ENCODE measurements at regions not wholly inside any gene's neighbourhood (a gene's known extent, or its start where the extent isn't known, plus 50 kb on each side); places are given as distances from the start of the nearest gene placed in this dataset.

DNA sequence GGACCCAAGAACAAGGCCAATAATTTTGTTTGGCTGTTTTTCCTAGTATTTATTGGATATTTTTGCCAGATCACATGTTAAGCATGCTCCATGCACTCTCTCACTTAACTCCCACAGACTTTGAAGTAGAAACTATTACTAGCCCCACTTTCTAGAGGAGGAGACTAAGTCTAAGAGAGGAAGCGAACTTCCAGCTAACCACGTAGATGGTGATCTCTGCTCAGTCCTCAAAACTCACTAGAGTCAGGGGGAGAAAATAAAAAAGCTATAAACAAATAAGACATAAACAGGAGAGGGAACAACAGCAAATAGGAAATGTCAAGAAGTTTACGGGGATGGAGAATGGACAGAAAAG lies 481.0 kb upstream of the PROK2 start:
- Histone ChIP-seq H3K9ac (ENCODE audit: low read length) (no peak overlapping the region), H3K9me3 (ENCODE audit: insufficient read depth, low read length) (no peaks in the 10 kb centered on the region), H3K9me2 (replicated peaks; ENCODE audit: insufficient read depth, low read length) (no peaks in the 10 kb centered on the region), H3K79me2 (ENCODE audit: insufficient read depth, low read length) (no peaks in the 10 kb centered on the region), H2AFZ (ENCODE audit: low read depth, low read length, severe bottlenecking) (no peak overlapping the region), H3K4me3 (ENCODE audit: insufficient read depth, low read length, poor library complexity, severe bottlenecking) (no peak overlapping the region), H3K27me3 (ENCODE audit: low read length) (no peaks in the 10 kb centered on the region), H4K20me1 (ENCODE audit: low read depth, low read length) (no peaks in the 10 kb centered on the region), H3K27ac (ENCODE audit: low read depth, low read length) (no peak overlapping the region), H3F3A (ENCODE audit: insufficient read depth) (no peaks in the 10 kb centered on the region), H3K4me2 (ENCODE audit: low read depth, low read length, poor library complexity, severe bottlenecking) (no peak overlapping the region), H3K36me3 (ENCODE audit: low read length) (no peaks in the 10 kb centered on the region)
- no peak for TF ChIP-seq EZH2phosphoT487 (conservative IDR thresholded peaks at IDR 0.05; ENCODE audit: low read length)
- TF ChIP-seq, protein P1, sequence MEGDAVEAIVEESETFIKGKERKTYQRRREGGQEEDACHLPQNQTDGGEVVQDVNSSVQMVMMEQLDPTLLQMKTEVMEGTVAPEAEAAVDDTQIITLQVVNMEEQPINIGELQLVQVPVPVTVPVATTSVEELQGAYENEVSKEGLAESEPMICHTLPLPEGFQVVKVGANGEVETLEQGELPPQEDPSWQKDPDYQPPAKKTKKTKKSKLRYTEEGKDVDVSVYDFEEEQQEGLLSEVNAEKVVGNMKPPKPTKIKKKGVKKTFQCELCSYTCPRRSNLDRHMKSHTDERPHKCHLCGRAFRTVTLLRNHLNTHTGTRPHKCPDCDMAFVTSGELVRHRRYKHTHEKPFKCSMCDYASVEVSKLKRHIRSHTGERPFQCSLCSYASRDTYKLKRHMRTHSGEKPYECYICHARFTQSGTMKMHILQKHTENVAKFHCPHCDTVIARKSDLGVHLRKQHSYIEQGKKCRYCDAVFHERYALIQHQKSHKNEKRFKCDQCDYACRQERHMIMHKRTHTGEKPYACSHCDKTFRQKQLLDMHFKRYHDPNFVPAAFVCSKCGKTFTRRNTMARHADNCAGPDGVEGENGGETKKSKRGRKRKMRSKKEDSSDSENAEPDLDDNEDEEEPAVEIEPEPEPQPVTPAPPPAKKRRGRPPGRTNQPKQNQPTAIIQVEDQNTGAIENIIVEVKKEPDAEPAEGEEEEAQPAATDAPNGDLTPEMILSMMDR (IDR thresholded peaks at IDR 0.05; ENCODE audit: insufficient read depth, low read length, poor library complexity, severe bottlenecking) = no peak

DNA sequence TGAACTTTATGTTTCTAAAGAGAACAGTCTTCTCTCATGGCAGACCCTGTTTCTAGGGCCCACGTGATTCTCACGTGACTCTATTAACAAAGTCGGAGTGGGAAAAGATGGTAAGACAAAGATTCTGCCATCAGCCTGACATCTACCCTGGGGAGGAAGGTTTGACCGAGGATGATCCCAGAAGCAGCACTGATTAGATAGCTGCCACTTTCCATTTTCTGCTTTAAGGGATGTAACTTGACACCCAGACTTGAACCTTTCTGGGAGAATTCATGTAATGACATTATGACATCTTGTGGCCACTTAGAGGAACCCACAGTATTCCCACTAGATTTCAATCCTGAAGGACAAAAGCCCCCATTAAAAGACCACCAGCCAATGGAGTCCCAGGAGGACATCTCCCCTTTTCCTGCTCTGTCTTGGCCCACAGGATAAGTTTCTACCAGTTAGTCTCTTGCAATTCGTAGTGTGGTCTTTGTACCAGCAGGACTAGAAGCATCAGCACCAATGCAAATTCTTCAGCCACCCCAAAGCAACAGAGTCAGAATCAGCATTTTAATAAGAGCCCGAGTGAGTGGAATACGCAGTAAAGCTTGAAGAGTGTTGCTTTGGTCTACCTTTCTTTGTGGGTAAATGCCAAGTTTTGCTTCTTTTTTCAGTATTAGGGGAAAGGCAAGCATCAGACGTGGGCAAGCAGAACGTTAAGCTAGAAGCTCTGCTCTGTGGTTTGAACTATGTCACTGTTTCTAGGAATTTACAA lies 480.5 kb upstream of the PROK2 start:
- TF ChIP-seq, protein P1 (IDR thresholded peaks at IDR 0.05; ENCODE audit: insufficient read depth, low read length, poor library complexity, severe bottlenecking) = no peak
- TF ChIP-seq EZH2phosphoT487 (conservative IDR thresholded peaks at IDR 0.05; ENCODE audit: low read length) = no peak
- Histone ChIP-seq H3K79me2 (ENCODE audit: insufficient read depth, low read length) (no peaks in the 10 kb centered on the region), H3F3A (ENCODE audit: insufficient read depth) (no peaks in the 10 kb centered on the region), H3K9me3 (ENCODE audit: insufficient read depth, low read length) (no peaks in the 10 kb centered on the region), H3K9ac (ENCODE audit: low read length) (no peak overlapping the region), H3K4me3 (ENCODE audit: insufficient read depth, low read length, poor library complexity, severe bottlenecking) (no peak overlapping the region), H3K27me3 (ENCODE audit: low read length) (no peaks in the 10 kb centered on the region), H3K36me3 (ENCODE audit: low read length) (no peaks in the 10 kb centered on the region), H4K20me1 (ENCODE audit: low read depth, low read length) (no peaks in the 10 kb centered on the region), H3K4me2 (ENCODE audit: low read depth, low read length, poor library complexity, severe bottlenecking) (no peak overlapping the region), H2AFZ (ENCODE audit: low read depth, low read length, severe bottlenecking) (no peak overlapping the region), H3K27ac (ENCODE audit: low read depth, low read length) (no peak overlapping the region), H3K9me2 (replicated peaks; ENCODE audit: insufficient read depth, low read length) (no peaks in the 10 kb centered on the region)

DNA sequence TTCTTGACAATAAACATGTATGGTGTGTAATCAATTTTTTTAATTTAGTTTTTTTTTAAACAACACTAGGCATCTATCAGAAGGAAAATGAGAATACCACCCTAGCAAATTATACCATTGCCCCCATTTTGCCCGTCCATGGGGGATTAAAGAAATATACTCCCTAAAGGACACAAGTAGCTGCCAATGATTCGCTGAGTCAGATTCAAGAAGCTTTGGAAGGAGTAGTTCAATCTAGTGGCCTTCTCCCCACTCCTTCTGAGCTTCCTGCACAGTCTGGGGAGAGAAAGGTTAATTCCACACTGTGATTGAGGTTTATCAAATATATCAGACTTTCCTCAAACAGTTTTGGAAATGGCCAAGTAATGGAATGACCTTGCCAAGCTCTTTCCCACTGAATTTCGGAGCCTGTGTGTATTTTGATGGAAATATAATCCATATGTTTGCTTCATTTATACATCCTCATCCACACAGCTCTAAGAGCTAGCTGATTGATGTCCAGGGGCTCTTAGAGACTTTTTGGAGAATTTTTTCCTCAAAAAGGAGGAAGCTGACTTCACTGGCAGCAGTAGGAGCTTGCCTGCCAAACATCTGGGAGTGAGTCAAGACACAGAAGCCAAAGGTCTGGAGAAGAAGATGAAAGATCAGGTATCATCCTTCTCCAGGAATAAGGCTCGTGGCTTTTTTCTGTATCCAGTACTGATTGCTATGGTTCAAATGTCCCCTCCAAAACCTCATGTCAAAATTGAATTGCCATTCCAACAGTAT lies 478.5 kb upstream of the PROK2 start:
- Histone ChIP-seq H3K4me2 (ENCODE audit: low read depth, low read length, poor library complexity, severe bottlenecking) (no peak overlapping the region), H3K4me3 (ENCODE audit: insufficient read depth, low read length, poor library complexity, severe bottlenecking) (no peak overlapping the region), H3K36me3 (ENCODE audit: low read length) (no peaks in the 10 kb centered on the region), H3K27ac (ENCODE audit: low read depth, low read length) (no peak overlapping the region), H2AFZ (ENCODE audit: low read depth, low read length, severe bottlenecking) (no peak overlapping the region), H3K79me2 (ENCODE audit: insufficient read depth, low read length) (no peaks in the 10 kb centered on the region), H3K9me2 (replicated peaks; ENCODE audit: insufficient read depth, low read length) (no peaks in the 10 kb centered on the region), H3K9me3 (ENCODE audit: insufficient read depth, low read length) (no peaks in the 10 kb centered on the region), H3K9ac (ENCODE audit: low read length) (no peak overlapping the region), H3F3A (ENCODE audit: insufficient read depth) (no peaks in the 10 kb centered on the region), H3K27me3 (ENCODE audit: low read length) (no peaks in the 10 kb centered on the region), H4K20me1 (ENCODE audit: low read depth, low read length) (no peaks in the 10 kb centered on the region)
- TF ChIP-seq, protein P1 (IDR thresholded peaks at IDR 0.05; ENCODE audit: insufficient read depth, low read length, poor library complexity, severe bottlenecking) = no peak
- no peak for TF ChIP-seq EZH2phosphoT487 (conservative IDR thresholded peaks at IDR 0.05; ENCODE audit: low read length)

Measured in SU-DHL-6 (cell line).